KMS-11 (cell line): ENCODE measurements at regions not wholly inside any gene's neighbourhood (a gene's known extent, or its start where the extent isn't known, plus 50 kb on each side); places are given as distances from the start of the nearest gene placed in this dataset.
"Not testable (repeated sequence)": the region's sequence is repeated elsewhere in the genome, so short reads cannot be mapped to it uniquely, and the experiment has no call there.

Experiments used
- H2AFZ ChIP-seq: fragments of 200-600 bp; sonication (generic); 2 replicates; pipeline ENCODE4 v1.6.1; 2016; ENCODE audit warnings: antibody characterized with exemption, mixed run types, low read depth
- H3K27ac ChIP-seq: fragments of 200-600 bp; sonication (generic); 2 replicates; pipeline ENCODE4 v1.6.1; 2016; ENCODE audit warnings: mild to moderate bottlenecking, mixed run types
- H3K27me3 ChIP-seq: fragments of 200-600 bp; sonication (generic); 2 replicates; pipeline ENCODE4 v1.6.1; 2017; ENCODE audit warnings: mild to moderate bottlenecking, low read depth, mixed run types, moderate library complexity; ENCODE audit not compliant: insufficient read depth
- H3K36me3 ChIP-seq: fragments of 200-600 bp; sonication (generic); 2 replicates; pipeline ENCODE4 v1.6.1; 2017; ENCODE audit warnings: mild to moderate bottlenecking, mixed run types; ENCODE audit not compliant: insufficient read depth
- H3K4me1 ChIP-seq: fragments of 200-600 bp; sonication (generic); 2 replicates; pipeline ENCODE4 v1.6.1; 2016; ENCODE audit warnings: mild to moderate bottlenecking, low read depth, mixed run types; ENCODE audit not compliant: poor library complexity, severe bottlenecking
- H3K4me2 ChIP-seq: fragments of 200-600 bp; sonication (generic); 2 replicates; pipeline ENCODE4 v1.7.0; 2016; ENCODE audit warnings: mild to moderate bottlenecking, mixed run types
- H3K4me3 ChIP-seq: fragments of 200-600 bp; sonication (generic); IDR thresholded peaks from 2 replicates; pipeline ENCODE4 v1.6.1; 2017; ENCODE audit warnings: low read depth, low read length, mixed read lengths; ENCODE audit not compliant: insufficient read depth
- H3K79me2 ChIP-seq: fragments of 200-600 bp; sonication (generic); 2 replicates; pipeline ENCODE4 v1.6.1; 2016; ENCODE audit warnings: low read depth, mixed run types; ENCODE audit not compliant: insufficient read depth
- H3K9ac ChIP-seq: fragments of 200-600 bp; sonication (generic); 2 replicates; pipeline ENCODE4 v1.6.1; 2016; ENCODE audit warnings: mild to moderate bottlenecking, mixed run types
- H4K20me1 ChIP-seq: fragments of 200-600 bp; sonication (generic); 2 replicates; pipeline ENCODE4 v1.6.1; 2016; ENCODE audit warnings: mild to moderate bottlenecking, mixed run types; ENCODE audit not compliant: insufficient read depth
- TF ChIP-seq, protein P1 (sequence below): fragments of 200-600 bp; sonication (generic); conservative IDR thresholded peaks from 2 replicates; pipeline ENCODE4 v1.6.1; 2017; ENCODE audit warnings: low read depth, mild to moderate bottlenecking, antibody characterized with exemption, low read length, moderate library complexity, mixed read lengths

GRCh38 chr1:192878249-192878648, 69.4 kb downstream of the RGS2 start:
- Histone ChIP-seq H3K4me3 (no peak overlapping the region), H3K79me2 (no peaks in the 10 kb centered on the region), H3K9ac (no peak overlapping the region), H3K27ac (no peak overlapping the region), H3K4me2 (no peak overlapping the region), H3K27me3 (no peaks in the 10 kb centered on the region), H2AFZ (no peak overlapping the region), H3K36me3 (no peaks in the 10 kb centered on the region), H4K20me1 (no peaks in the 10 kb centered on the region), H3K4me1 (peaks cover 21% of the 10 kb centered on the region)
- TF ChIP-seq, protein P1, sequence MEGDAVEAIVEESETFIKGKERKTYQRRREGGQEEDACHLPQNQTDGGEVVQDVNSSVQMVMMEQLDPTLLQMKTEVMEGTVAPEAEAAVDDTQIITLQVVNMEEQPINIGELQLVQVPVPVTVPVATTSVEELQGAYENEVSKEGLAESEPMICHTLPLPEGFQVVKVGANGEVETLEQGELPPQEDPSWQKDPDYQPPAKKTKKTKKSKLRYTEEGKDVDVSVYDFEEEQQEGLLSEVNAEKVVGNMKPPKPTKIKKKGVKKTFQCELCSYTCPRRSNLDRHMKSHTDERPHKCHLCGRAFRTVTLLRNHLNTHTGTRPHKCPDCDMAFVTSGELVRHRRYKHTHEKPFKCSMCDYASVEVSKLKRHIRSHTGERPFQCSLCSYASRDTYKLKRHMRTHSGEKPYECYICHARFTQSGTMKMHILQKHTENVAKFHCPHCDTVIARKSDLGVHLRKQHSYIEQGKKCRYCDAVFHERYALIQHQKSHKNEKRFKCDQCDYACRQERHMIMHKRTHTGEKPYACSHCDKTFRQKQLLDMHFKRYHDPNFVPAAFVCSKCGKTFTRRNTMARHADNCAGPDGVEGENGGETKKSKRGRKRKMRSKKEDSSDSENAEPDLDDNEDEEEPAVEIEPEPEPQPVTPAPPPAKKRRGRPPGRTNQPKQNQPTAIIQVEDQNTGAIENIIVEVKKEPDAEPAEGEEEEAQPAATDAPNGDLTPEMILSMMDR: no peak

DNA sequence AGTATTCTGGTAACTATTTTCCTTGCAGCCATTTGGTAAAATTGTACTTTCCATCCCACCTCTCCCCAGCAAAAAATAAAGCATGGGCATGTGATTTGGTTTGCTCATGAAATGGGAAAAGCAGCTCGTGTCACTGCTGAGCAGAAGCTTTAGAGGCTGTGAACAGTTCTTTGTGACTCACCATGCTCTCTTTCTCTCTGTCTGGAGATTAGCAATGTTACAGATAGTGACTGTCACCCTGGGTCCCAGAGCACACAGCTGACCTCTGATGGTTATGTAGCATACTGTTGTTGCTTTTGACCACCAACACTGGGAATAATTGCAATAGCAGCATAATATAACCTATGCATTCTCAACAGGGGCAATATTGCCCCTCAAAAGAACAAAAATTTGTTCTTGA, 70.6 kb downstream of the RGS2 start:
- no peak overlapping the region for H3K9ac ChIP-seq
- H3K4me1 ChIP-seq: peaks cover 21% of the 10 kb centered on the region
- H3K36me3 ChIP-seq: no peaks in the 10 kb centered on the region
- TF ChIP-seq, protein P1: no peak
- H2AFZ ChIP-seq: no peak overlapping the region
- no peaks in the 10 kb centered on the region for H3K79me2 ChIP-seq
- no peak overlapping the region for H3K27ac ChIP-seq
- H3K27me3 ChIP-seq: no peaks in the 10 kb centered on the region
- H4K20me1 ChIP-seq: no peaks in the 10 kb centered on the region
- no peak overlapping the region for H3K4me2 ChIP-seq
- H3K4me3 ChIP-seq: no peak overlapping the region

DNA sequence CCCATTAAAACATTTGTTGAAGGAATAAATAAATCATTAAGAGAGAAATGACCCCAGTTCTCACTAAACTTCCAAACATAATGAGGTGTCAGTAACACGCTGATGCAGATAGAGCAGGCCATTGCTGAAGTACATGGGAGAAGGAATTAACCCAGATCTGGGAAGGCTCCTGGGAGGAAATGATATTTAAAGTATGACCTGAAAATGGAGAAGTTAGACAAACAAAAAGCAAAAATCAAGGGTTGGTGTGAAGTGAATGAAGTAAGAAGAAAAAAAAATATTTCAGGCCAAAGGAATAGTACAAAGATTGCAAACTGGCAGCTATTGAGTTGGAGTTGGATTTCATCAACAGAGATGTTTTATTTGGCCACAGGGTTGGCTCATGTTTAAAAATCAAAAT, 71.4 kb downstream of the RGS2 start:
- no peaks in the 10 kb centered on the region for H4K20me1 ChIP-seq
- H3K27ac ChIP-seq: no peak overlapping the region
- no peak overlapping the region for H3K4me2 ChIP-seq
- H3K4me3 ChIP-seq: no peak overlapping the region
- no peak overlapping the region for H3K9ac ChIP-seq
- H2AFZ ChIP-seq: no peak overlapping the region
- H3K27me3 ChIP-seq: no peaks in the 10 kb centered on the region
- TF ChIP-seq, protein P1: no peak
- H3K4me1 ChIP-seq: peaks cover 25% of the 10 kb centered on the region
- H3K36me3 ChIP-seq: no peaks in the 10 kb centered on the region
- no peaks in the 10 kb centered on the region for H3K79me2 ChIP-seq

DNA sequence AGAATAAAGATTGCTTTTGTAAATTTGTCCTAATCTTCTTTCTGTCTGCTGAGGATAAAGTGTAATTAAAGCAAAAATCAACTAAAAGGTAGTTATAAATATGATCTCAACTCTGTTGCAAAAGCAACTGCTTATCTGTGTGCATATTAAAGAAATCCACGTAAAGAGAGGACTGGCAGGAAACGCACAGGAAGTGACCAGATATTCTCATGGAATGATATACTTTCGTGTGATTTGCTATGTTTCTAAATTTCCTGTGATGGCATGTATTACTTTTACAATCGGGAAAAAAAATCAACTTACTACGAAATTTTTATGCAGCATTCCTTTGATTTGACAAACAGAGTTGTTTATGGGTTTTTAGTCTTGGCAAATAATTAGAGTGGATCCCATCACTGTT, 75.4 kb downstream of the RGS2 start:
- Histone ChIP-seq H2AFZ (no peak overlapping the region), H3K4me2 (no peak overlapping the region), H3K36me3 (no peaks in the 10 kb centered on the region), H3K4me3 (no peak overlapping the region), H3K79me2 (no peaks in the 10 kb centered on the region), H4K20me1 (no peaks in the 10 kb centered on the region), H3K4me1 (peaks cover 9% of the 10 kb centered on the region), H3K27ac (no peak overlapping the region), H3K27me3 (no peaks in the 10 kb centered on the region), H3K9ac (no peak overlapping the region)
- TF ChIP-seq, protein P1: no peak

DNA sequence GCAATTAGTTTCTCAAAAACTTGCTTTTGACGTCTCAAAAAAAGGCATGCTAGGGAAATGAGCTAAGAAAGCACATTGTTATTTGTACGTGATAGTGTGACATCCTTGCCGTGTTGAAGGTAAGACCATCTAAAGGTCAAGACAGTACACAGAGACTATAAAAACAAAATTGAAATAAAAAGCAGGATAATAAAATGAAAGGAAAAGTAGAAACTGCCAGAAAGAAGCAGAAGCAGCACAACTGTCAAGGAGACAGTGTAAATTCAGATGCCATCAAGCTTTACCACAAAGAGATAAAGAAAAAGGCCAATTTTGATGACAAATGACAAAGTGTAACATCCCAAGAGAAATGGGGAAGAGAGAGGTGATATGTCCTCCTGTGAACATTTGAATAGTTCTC, 76.5 kb downstream of the RGS2 start:
- peak overlapping the region; percentile 16; the same call in 1 of the 2 replicates for H2AFZ ChIP-seq
- not testable (repeated sequence) for H3K9ac ChIP-seq, H3K36me3 ChIP-seq, H3K4me1 ChIP-seq, H3K27me3 ChIP-seq, H3K79me2 ChIP-seq, H3K27ac ChIP-seq, H3K4me3 ChIP-seq, H4K20me1 ChIP-seq
- peak overlapping the region; percentile 26; the same call in 1 of the 2 replicates for H3K4me2 ChIP-seq
